Left ventricle myocardium inferior (tissue), 1 donor: ENCODE measurements at regions not wholly inside any gene's neighbourhood (a gene's known extent, or its start where the extent isn't known, plus 50 kb on each side); places are given as distances from the start of the nearest gene placed in this dataset.

Experiments
- DNase-seq: peaks from one replicate; pipeline ENCODE4 v3.0.0-alpha.2; 2020
- H3K27ac ChIP-seq: fragments of 200-600 bp; replicated peaks from 2 replicates; pipeline ENCODE4 v1.8.0; 2021
- H3K27me3 ChIP-seq: fragments of 200-600 bp; 2 replicates; pipeline ENCODE4 v1.8.0; 2021; ENCODE audit warnings: low read depth
- H3K36me3 ChIP-seq: fragments of 200-600 bp; 2 replicates; pipeline ENCODE4 v1.8.0; 2021
- H3K4me1 ChIP-seq: fragments of 200-600 bp; 2 replicates; pipeline ENCODE4 v1.8.0; 2021
- H3K4me3 ChIP-seq: fragments of 200-600 bp; 2 replicates; pipeline ENCODE4 v1.8.0; 2021; ENCODE audit warnings: mild to moderate bottlenecking, moderate library complexity
- H3K9me3 ChIP-seq: fragments of 200-600 bp; replicated peaks from 2 replicates; pipeline ENCODE4 v1.8.0; 2021
- intact Hi-C: fragments of 100-400 bp; cut with micrococcal nuclease; formaldehyde crosslinking; loops from one replicate; pipeline ENCODE4 v1.11.0; 2022
- TF ChIP-seq, protein P1 (sequence below): fragments of 200-600 bp; IDR thresholded peaks from 2 replicates; pipeline ENCODE4 v1.8.0; 2021; ENCODE audit warnings: antibody characterized with exemption, mild to moderate bottlenecking, borderline replicate concordance
- donor health status: DM: no; HTN: yes; CAD: no; lungs with severe emphysema.

DNA sequence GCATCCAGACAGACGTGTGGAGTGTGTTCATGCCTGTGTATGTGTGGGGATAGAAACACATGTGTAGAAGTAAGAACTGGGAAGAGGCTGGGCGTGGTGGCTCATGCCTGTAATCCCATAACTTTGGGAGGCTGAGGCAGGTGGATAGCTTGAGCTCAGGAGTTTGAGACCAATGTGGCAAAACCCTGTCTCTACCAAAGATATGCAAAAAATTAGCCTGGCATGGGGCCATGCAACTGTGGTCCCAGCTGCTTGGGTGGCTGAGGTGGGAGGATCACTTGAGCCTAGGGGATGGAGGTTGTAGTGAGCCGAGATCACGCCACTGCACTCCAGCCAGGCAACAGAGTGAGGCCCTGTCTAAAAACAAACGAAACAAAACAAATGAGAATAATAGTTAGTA lies 1166.6 kb downstream of the TBC1D22A start:
- Histone ChIP-seq H3K27ac (no peak overlapping the region), H3K9me3 (peaks cover 23% of the 10 kb centered on the region), H3K36me3 (no peaks in the 10 kb centered on the region), H3K4me1 (no peaks in the 10 kb centered on the region), H3K4me3 (no peak overlapping the region), H3K27me3 (peaks cover 73% of the 10 kb centered on the region)
- DNase-seq = no peak
- intact Hi-C loops = no loop called here
- TF ChIP-seq, protein P1, sequence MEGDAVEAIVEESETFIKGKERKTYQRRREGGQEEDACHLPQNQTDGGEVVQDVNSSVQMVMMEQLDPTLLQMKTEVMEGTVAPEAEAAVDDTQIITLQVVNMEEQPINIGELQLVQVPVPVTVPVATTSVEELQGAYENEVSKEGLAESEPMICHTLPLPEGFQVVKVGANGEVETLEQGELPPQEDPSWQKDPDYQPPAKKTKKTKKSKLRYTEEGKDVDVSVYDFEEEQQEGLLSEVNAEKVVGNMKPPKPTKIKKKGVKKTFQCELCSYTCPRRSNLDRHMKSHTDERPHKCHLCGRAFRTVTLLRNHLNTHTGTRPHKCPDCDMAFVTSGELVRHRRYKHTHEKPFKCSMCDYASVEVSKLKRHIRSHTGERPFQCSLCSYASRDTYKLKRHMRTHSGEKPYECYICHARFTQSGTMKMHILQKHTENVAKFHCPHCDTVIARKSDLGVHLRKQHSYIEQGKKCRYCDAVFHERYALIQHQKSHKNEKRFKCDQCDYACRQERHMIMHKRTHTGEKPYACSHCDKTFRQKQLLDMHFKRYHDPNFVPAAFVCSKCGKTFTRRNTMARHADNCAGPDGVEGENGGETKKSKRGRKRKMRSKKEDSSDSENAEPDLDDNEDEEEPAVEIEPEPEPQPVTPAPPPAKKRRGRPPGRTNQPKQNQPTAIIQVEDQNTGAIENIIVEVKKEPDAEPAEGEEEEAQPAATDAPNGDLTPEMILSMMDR = no peak

DNA sequence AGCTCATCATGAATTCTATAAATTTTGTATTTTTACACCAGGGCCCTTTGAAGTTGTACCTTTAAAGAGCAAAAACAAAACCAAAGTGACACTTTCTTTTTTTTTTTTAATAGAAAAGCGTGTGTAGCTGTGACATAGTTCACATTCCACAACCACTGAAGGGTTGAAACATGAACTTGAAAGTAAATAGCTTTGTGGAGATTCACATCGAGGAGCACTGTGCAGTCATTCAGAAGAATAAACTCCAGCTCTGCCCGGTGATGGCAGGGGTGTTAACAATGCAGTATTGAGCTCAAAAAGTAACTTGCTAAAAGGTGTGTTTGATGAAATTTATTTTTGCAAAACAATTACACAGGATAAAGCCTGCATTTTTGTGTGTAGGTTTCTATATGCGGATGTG lies 1166.2 kb downstream of the TBC1D22A start:
- Histone ChIP-seq H3K9me3 (peaks cover 23% of the 10 kb centered on the region), H3K4me1 (no peaks in the 10 kb centered on the region), H3K36me3 (no peaks in the 10 kb centered on the region), H3K27ac (no peak overlapping the region), H3K4me3 (no peak overlapping the region), H3K27me3 (peaks cover 73% of the 10 kb centered on the region)
- TF ChIP-seq, protein P1 = no peak
- intact Hi-C loops = no loop called here
- DNase-seq = no peak

DNA sequence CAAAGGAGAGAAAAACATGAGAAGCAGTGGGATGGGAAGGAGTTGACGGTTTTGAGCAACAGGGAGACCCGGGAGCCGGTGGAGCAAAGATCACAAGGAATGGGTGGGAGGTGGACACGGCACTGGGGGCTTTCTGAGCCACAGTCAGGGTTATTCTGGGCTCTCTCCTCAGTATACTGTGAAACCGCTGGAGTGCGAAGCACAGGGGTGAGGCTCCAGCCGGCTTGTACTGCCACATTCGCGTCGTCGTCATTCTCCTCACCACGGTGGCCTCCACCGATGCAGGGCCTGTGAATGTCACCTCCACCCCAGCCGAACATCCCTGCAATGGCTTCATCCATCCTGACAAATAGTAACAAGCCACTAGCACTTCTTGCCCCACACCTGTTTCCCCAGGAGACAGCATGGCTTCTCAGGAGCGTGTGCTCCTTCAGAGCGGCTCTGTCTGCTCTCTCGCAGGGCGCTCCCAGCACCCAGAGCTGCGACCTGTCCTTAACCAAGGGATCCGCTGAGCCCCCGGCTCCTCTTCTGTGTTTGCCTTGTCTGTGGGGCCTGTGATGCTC lies 1165.3 kb downstream of the TBC1D22A start:
- DNase-seq = no peak

DNA sequence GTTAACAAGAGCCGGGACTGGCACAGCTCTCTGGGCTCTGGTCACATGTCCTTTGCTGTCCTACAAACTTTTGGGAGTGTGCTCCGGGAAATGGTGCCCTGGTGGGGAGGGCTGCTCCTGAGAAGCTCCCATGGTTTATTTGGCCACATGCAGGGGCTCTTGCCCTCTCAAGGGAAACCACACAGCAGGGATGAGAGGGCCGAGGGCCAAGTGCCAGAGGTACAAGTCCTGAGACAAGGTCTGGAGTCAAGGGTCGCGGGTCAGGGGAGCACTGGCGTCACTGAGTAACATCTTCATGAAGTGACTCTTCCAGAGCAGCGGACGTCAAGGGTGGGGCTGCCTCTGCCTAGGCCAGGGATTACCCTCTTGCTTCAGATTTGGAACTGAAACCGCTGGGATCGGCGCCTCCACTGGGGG lies 1160.6 kb downstream of the TBC1D22A start:
- intact Hi-C loops = no loop called here
- no peak overlapping the region for H3K4me3 ChIP-seq
- peaks cover 23% of the 10 kb centered on the region for H3K9me3 ChIP-seq
- DNase-seq = no peak
- H3K4me1 ChIP-seq = no peaks in the 10 kb centered on the region
- H3K36me3 ChIP-seq = no peaks in the 10 kb centered on the region
- H3K27me3 ChIP-seq = peaks cover 48% of the 10 kb centered on the region
- TF ChIP-seq, protein P1 = no peak
- H3K27ac ChIP-seq = no peak overlapping the region

More for the DNA sequence above, 1165.3 kb downstream of the TBC1D22A start:
- Histone ChIP-seq H3K27ac (no peak overlapping the region), H3K9me3 (peaks cover 23% of the 10 kb centered on the region), H3K27me3 (peaks cover 71% of the 10 kb centered on the region), H3K4me1 (no peaks in the 10 kb centered on the region), H3K4me3 (no peak overlapping the region), H3K36me3 (no peaks in the 10 kb centered on the region)
- TF ChIP-seq, protein P1 = no peak
- intact Hi-C loops = no loop called here

DNA sequence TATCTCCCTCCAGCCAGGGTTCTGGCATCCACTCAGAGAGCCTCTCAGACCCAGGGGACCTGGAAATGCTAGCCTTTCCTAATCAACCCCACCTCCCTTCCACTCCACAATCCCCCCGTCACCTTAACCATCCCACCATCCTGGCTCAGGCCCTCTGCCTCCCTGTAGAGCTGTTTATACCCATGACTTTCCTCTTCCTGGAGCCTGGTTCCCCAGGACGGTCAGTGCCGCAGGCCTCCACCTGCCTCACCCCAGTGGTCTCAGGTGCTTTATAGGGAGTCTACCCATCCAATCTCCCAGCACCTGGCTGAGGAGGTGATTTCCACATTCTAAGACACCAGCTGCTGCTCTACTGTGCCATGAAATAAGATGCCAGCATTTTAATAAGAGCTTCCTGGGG lies 1159.5 kb downstream of the TBC1D22A start:
- no peaks in the 10 kb centered on the region for H3K36me3 ChIP-seq
- TF ChIP-seq, protein P1 = no peak
- no peak for DNase-seq
- peaks cover 38% of the 10 kb centered on the region for H3K27me3 ChIP-seq
- intact Hi-C loops = no loop called here
- H3K9me3 ChIP-seq = peaks cover 23% of the 10 kb centered on the region
- H3K4me1 ChIP-seq = no peaks in the 10 kb centered on the region
- H3K27ac ChIP-seq = no peak overlapping the region
- no peak overlapping the region for H3K4me3 ChIP-seq
